ENCODE measurements at regions not wholly inside any gene's neighbourhood (a gene's known extent, or its start where the extent isn't known, plus 50 kb on each side); places are given as distances from the start of the nearest gene placed in this dataset.
A peak's percentile ranks its signal among the peaks of the same experiment; 100 is the strongest.
"Not testable (repeated sequence)": the region's sequence is repeated elsewhere in the genome, so short reads cannot be mapped to it uniquely, and the experiment has no call there.

- DNase-seq, result no peak
Measured at GRCh38 chr14:92223025-92223424, 99.9 kb upstream of the SLC24A4 start.

GRCh38 chr14:92224358-92224954 lies 98.5 kb upstream of the SLC24A4 start:
- peak; percentile 58 for DNase-seq

DNA sequence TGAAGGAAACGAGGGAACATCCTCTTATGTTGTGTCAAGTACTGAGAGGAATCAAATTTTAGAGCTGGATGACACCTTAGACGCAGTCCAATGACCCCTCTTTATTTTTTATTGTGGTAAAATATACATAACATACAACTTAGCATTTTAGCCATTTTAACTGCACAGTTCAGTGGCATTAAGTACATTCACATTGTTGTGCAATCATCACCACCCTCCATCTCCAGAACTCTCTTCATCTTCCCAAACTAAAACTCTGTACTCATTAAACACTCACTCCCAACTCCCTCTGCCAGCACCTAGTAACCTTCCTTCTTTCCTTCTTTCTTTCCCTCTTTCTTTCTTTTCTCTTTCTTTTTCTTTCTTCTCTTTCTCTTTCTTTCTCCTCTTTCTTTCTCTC lies 97.2 kb upstream of the SLC24A4 start:
- DNase-seq, result no peak

DNA sequence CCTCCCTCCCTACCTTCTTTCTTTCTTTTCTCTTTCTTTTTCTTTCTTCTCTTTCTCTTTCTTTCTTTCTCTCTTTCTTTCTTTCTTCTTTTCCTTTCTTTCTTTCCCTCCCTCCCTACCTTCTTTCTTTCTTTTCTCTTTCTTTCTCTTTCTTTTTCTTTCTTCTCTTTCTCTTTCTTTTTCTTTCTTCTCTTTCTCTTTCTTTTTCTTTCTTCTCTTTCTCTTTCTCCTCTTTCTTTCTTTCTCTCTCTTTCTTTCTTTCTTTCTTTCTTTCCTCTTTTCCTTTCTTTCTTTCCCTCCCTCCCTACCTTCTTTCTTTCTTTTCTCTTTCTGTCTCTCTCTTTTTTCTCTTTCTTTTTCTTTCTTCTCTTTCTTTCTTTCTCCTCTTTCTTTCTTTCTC lies 96.8 kb upstream of the SLC24A4 start:
- DNase-seq, result not testable (repeated sequence)

DNA sequence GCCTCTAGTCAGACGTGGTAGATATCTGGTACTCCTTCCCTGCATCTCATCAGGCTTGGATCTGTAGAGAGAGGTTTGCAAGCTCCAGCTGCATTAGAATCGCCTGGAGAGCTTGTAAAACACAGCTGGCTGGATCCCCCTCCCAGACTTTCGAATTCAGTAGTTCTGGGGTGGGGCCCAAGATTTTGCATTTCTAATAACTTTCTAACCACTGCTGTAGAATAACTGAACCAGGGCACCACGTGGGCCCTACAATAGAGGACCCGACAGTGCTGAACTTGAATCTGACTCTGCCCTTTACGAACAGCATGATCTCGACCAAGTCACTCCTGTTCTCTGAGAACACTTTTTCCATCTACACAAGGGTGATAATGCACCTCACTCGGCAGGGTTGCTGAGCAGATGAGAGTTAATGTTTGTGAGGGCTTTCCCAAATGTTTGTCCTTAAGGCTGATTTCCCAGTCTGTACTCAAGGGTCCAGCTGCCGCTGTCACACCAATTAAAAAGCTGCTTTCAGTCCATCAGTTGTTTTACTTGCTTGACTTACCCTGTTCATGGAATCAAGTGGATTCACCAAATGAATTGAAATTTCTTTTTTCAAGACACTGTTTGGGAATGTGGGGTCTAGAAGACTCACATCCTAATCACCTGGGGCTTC lies 86.6 kb upstream of the SLC24A4 start:
- no peak for DNase-seq

GRCh38 chr14:92240658-92241057 lies 82.3 kb upstream of the SLC24A4 start:
- DNase-seq, result no peak

GRCh38 chr14:92241966-92242595 lies 80.9 kb upstream of the SLC24A4 start:
- no peak for DNase-seq

DNA sequence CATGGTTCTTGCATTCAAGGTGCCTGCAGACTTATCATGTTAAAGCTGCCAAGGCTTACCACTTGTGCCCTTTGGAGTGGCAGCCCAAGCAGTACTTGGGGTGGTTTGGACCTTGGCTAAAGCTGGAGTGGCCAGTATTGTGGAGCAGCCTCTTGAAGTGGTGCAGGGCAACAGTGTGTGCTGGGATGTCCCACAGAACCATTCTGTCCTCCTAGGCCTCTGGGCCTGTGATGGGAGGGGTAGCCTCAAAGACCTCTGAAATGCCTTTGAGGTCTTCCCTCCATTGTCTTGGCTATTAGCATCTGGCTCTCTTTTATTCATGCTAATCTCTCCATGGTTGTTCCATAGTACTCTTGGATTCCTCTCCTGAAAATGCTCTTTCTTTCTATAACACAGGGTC lies 78.2 kb upstream of the SLC24A4 start:
- DNase-seq, result no peak

DNA sequence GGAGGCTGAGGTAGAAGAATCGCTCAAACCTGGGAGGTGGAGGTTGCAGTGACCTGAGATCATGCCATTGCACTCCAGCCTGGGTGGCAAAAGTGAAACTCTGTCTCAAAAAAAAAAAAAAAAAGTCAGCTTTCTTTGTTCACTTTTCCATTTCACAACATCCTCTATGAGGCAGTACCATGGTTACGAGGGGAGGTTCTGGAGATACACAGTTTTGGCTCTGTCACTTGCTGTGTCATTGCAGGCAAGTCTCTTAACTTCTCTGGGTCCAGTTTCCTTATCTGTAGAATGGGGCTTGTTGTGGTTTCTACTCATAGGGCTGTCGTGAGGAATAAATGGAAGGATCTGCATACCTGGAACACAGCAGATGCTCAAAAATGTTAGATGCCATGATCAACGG lies 75.6 kb upstream of the SLC24A4 start:
- no peak for DNase-seq

- no peak for DNase-seq
Measured at GRCh38 chr14:92247947-92248346, 75.0 kb upstream of the SLC24A4 start.

- no peak for DNase-seq
Measured at GRCh38 chr14:92248696-92249095, 74.3 kb upstream of the SLC24A4 start.

DNA sequence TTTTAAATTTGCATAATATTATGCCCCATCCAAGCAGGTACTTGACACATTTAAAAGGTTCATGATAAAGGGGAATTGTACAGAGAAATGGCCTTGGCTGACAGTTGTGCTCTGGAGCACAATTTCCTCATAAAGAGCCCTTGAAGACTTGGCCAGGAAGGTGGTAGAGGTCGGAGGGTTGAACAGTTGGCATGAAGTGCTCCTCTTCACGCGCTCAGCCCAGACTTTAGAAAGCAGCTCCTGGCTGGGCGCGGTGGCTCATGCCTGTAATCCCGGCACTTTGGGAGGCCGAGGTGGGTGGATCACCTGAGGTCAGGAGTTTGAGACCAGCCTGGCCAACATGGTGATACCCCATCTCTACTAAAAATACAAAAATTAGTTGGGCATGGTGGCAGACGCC lies 72.6 kb upstream of the SLC24A4 start:
- not testable (repeated sequence) for DNase-seq

DNA sequence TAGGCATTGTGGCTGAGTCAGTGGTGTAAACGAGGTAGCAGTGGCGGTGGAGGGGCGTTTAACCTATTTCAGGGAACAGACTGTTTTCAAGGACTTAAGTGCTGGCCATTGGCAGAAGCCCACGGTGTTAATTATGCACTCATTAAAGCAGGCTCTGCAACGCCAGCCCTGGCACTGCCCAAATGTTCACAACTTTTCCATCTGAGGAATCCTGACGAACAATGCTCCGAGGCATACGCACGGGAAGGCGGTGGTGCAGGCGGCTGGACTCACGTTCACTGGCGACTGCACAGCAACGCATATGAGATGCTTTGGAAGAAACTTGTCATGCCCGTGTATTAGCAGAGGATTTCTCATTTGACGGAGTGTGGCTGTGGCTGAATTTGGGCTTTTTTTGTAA lies 70.6 kb upstream of the SLC24A4 start:
- DNase-seq, result no peak

GRCh38 chr14:92253381-92253894 lies 69.5 kb upstream of the SLC24A4 start:
- DNase-seq, result no peak

GRCh38 chr14:92254786-92255185 lies 68.2 kb upstream of the SLC24A4 start:
- DNase-seq, result peak; percentile 32

GRCh38 chr14:92258934-92259333 lies 64.0 kb upstream of the SLC24A4 start:
- DNase-seq, result no peak

DNA sequence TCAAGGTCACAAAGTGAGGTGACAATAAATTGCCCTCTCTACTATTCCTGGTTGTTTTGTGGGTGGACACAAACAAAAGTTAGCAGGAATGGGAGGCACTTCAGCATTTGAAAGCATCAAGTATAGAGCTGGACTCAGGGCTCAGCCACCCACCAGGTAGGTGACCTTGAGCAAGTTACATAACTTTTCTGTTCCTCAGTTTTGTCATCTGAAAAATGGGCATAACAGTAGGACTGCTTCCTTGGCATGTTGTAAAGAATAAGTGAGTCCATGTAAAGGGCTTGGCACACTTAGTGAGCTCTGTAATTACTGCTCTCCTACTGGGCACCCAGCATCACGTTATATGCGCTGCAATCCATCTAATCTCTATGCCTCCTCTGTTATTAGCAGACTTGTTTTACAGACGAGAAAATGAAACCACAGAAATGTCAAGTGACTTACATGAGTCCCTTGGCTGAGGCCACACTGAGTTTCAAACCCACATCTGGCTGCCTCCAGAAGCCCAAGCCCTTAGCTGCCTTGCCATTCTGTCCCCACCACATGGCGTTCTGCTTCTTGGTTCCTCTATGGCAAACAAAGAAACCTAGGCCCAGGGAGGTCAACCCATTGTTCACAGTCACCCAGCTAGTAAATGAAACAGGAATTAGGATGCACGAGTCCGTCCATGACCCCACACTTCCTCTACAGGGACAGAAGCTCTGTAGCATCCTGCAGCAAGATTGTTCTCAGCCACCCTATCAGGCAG lies 63.2 kb upstream of the SLC24A4 start:
- DNase-seq, result no peak

- DNase-seq, result no peak
Measured at GRCh38 chr14:92263681-92264080, 59.3 kb upstream of the SLC24A4 start.

DNA sequence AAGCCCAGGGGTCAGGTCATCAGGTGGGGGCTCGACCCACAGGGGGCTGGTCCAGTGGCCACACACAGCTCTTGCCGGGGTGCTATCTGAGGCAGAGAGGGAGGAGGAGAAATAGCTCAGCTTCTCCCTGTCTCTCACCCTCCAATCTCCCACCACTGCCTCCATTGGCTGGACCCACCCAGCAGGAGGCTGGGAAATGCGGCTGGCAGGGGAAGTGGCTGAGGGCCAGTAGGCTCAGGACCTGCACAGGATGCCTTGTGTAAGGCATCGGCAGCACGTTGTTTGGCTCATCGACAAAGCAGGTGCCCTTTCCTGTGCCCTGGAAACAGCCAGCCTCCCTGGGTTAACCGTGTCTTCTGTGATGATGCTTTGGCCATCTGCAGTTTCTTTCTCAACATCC lies 58.8 kb upstream of the SLC24A4 start:
- DNase-seq, result no peak

- DNase-seq, result no peak
Measured at GRCh38 chr14:92266216-92266615, 56.7 kb upstream of the SLC24A4 start.
